ENCODE measurements at regions not wholly inside any gene's neighbourhood (a gene's known extent, or its start where the extent isn't known, plus 50 kb on each side); places are given as distances from the start of the nearest gene placed in this dataset.
"Not testable (repeated sequence)": the region's sequence is repeated elsewhere in the genome, so short reads cannot be mapped to it uniquely, and the experiment has no call there.

DNA sequence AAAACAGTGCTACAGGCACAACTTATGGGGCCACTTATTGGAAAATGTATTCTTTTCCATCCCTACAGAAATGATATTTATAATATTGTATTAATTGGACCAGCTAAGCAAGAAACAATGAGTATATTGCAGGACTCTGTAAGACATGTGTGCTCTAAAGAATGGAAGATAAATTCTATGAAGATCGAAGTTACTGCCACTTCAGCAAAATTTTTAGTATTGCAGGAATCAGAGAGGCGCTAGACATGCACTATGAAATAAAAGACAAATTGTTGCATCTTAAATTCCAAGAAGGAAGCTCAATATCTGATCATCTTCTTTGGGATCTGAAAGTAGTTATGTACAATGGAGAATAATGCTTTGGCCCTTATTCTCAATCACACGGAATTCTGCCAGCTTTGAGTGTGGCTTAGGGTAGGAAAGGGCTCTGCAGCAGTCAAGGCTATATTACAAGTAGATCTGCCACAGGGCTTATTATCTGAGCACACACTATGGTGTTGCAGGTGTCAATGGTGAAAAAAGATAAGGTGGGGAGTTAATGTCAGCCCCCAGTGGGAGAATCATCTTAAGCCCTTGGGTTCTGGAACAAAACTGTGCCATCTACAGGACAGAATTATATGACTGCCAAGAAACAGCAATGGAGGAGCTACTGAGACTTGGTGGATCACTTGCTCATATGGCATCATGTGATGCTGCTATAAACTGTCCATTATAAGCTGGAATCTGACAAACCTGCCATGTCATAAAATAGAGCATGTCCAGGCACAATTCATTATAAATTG is 334.0 kb upstream of the NDST3 start:
- DNase-seq, result no peak

GRCh38 chr4:117702353-117702752 is 331.9 kb upstream of the NDST3 start:
- no peak for DNase-seq

- no peak for DNase-seq
These were observed 329.6 kb upstream of the NDST3 start for GRCh38 chr4:117704721-117705120.

GRCh38 chr4:117740736-117741135 is 293.6 kb upstream of the NDST3 start:
- DNase-seq, result no peak

- DNase-seq, result not testable (repeated sequence)
These were observed 288.9 kb upstream of the NDST3 start for GRCh38 chr4:117745379-117745778.

GRCh38 chr4:117755438-117755837 is 278.8 kb upstream of the NDST3 start:
- DNase-seq, result no peak

GRCh38 chr4:117768610-117769009 is 265.7 kb upstream of the NDST3 start:
- no peak for DNase-seq

- no peak for DNase-seq
These were observed 263.8 kb upstream of the NDST3 start for GRCh38 chr4:117770269-117771102.

GRCh38 chr4:117771647-117772337 is 262.5 kb upstream of the NDST3 start:
- no peak for DNase-seq

GRCh38 chr4:117773064-117773936 is 261.0 kb upstream of the NDST3 start:
- no peak for DNase-seq

DNA sequence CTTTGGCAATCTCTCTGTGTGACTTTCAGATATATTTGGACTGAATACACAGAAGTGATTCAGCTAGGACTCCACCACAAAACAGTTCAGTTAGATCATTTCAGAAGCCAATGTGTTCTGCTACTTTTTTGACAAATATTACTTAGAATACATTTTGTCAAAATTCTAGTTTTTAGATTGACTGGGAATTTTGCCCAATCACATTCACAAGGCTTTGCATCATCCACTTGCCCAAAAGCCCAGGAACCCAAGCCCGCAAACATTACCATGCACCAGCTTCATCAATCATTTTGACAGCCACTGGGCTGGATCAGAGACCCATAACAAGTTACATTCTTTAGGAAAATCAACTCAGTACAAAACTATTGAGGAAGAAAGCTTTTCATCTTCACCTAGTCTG is 256.6 kb upstream of the NDST3 start:
- no peak for DNase-seq

GRCh38 chr4:117783716-117784115 is 250.6 kb upstream of the NDST3 start:
- DNase-seq, result no peak

DNA sequence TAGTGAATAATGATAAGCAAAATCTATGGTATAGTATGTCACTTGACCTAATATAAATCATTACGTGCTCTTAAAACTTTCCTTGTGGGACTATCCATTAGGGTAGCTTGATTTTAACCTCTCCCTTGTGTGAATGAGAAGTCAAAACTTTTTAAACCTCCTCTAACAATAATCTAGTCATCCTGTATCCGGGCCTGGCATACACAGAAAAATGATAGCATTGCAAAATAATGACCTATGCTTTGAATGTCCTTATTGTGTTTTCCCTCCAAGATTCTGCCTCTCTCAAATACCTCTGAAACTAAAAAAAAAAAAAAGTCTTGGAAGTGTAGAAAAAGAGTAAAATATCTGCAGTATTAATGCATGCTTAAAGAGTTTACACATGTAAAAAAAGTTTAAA is 250.0 kb upstream of the NDST3 start:
- DNase-seq, result no peak

GRCh38 chr4:117786566-117786965 is 247.7 kb upstream of the NDST3 start:
- DNase-seq, result no peak

DNA sequence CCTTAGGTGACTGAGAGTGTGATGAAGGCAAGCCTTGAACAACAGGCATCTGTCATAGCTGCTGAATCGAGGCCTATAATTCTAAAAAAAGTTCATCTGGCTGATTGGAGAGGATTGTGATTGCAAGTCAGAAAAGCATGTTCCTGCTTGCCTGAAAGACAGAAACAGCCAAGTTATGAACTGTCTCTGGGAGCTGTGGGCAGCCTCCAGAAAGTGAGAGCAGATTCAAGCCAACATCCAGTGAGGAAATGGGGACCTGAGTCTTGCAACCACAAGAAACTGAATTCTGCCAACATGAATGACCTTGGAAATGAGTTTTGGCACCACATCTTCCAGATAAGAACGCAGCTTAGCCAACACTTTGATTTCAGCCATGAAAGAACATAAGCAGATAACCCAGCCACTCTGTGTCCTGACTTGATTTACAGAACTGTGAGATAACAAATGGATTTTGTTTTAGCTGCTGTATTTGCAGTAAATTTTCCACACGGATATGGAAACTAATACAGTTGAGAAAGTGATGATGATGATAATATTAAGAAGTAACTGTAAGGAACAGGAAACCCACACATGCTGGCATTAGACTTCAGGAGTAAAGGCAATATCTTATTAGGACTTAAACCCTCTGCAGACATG is 240.3 kb upstream of the NDST3 start:
- no peak for DNase-seq

DNA sequence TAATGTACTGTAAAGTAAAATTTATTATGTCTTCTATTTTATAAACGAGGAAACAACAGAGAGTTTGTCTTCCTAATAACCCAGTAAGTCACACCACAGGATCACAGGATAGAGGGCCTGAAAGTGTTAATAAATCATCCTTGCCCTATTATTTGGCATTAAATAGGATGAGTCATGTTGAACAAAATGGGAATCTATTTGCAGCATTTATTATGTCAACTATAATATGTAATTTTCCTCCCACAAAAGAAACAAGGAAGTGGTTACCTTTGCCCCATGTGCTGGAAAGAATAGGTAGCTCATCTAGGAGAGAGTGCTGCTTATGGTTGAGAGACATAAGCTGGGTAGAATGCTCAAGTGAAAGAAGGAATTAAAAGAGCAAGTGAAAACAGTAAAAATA is 237.6 kb upstream of the NDST3 start:
- peak; percentile 85 for DNase-seq

DNA sequence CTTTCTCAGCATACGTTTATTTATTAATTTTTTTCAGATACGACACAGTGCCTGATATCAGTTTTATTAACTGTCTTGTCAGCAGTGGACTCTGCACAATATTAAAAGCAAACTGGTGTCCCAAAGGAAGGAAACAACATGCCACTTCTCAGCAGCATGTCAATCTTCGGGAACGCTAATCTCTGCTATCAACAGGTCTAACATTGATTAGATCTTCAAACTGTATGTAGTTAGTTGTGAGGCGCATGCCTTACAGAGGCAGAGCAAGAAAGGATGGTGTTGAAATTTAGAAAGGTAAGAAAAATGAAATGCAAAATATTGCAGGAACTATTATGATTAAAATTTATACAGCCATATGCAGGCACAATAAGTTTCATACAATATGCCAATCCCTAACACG is 233.7 kb upstream of the NDST3 start:
- no peak for DNase-seq

- DNase-seq, result no peak
These were observed 232.5 kb upstream of the NDST3 start for GRCh38 chr4:117801756-117802155.

DNA sequence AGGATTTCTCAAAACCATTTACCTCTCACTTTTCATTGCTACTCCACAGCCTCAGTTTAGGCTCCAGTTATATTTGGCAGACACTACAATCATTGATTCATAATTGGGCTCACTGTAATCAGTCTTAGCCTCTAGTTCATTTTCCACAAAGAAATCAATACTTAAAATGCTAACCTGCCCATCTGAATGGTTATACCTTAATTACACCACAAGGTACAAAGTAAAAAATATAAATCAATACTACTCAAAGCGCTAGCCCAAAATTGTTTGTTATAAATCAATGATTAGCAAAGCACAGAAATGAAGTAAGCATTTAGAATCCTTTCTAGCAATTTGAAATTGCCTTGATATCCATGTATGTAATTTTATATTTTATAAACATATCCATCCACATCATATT is 222.6 kb upstream of the NDST3 start:
- DNase-seq, result no peak

DNA sequence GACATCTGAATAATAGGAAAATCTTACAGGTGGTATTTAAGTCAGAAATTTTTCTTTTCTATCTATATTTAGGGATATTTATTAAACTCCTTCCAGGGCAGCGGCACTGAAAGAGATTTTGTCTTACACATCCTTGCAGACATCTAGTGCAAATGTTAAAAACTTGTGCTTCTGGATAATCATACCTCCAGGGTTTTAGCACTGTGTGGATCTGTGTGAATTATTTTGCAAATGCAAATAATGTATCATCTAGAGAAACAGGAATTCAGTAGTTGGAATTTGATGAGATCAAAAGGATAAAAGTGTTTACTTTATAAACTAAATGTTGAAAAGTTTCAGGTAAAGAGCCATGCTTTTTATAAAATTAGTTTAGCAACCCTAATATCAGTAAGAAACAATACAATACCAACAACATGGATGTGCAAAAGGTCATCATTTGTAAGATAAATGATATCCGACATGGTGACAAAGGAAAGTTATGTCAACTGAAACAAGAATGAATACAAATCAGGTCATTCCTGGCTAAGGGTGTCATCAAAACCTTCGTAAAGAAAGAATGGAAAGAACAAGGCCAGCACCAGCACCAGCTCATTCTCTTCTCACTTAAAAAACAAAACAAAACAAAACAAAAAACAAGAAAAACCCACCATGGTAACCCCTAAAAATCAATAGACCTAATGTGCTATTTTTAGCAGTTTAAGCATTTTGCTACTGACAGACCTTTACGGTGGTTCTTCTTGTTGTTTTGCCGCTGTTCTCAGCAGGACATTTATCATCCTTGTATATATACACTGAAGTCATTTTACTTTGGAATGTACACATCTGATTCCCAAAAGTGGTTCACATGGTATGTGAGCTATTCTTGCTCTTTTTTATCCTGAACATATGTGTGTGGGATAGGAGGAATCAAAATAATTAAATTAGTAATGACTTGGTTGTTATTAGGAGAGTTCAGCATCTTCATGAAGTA is 219.7 kb upstream of the NDST3 start:
- no peak for DNase-seq

GRCh38 chr4:117817301-117817700 is 217.0 kb upstream of the NDST3 start:
- no peak for DNase-seq

All from NCI-H2227 treated with DMSO at 0.1 percent for 48 hours (cell line).